OCI-LY7 (cell line): ENCODE measurements at regions not wholly inside any gene's neighbourhood (a gene's known extent, or its start where the extent isn't known, plus 50 kb on each side); places are given as distances from the start of the nearest gene placed in this dataset.
A peak's percentile ranks its signal among the peaks of the same experiment; 100 is the strongest.

Experiments used
- CTCF ChIP-seq: fragments of 200-600 bp; sonication (generic); conservative IDR thresholded peaks from 2 replicates; pipeline ENCODE4 v1.5.1; 2014; ENCODE audit warnings: mild to moderate bottlenecking, antibody characterized with exemption, low read length, moderate library complexity, mixed read lengths
- EZH2phosphoT487 ChIP-seq: fragments of 200-600 bp; sonication (generic); IDR thresholded peaks from 2 replicates; pipeline ENCODE4 v1.6.1; 2018; ENCODE audit warnings: low read depth, borderline replicate concordance, mild to moderate bottlenecking, mixed run types, antibody characterized with exemption, low read length, moderate library complexity, mixed read lengths

- peak; percentile 90 for TF ChIP-seq CTCF
- no peak for TF ChIP-seq EZH2phosphoT487
Measured at GRCh38 chr10:6669269-6669859, 89.3 kb upstream of the PRKCQ start.
